ENCODE measurements at regions not wholly inside any gene's neighbourhood (a gene's known extent, or its start where the extent isn't known, plus 50 kb on each side); places are given as distances from the start of the nearest gene placed in this dataset.
"Not testable (repeated sequence)": the region's sequence is repeated elsewhere in the genome, so short reads cannot be mapped to it uniquely, and the experiment has no call there.

DNA sequence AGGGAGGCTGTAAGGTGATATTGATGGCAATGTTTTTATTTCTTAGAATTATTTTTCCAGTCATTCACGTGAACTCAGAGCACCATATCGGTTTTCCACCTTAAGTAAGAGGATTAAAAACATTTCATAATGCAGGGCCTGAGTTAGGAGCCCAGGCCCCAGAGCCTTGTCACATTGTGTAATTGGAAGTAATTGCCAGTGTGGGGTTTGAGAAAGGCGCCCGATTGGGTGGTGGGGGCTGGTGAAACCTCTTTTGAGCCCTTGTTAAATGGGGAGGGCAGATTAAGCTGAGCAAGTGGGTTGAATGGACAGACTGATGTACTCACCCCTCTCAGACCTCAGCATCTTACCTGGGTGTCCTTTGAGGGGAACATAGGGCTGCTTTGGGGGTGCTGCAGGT, 116.7 kb upstream of the PITX1 start:
- H3K27me3 ChIP-seq (replicated peaks; ENCODE audit: control insufficient read depth, insufficient read depth, low read length): no peaks in the 10 kb centered on the region; the same call in 1 of the 2 replicates
- DNase-seq (ENCODE audit: extremely low read depth, insufficient read length): no peak
- no peak overlapping the region for H3K4me3 ChIP-seq (replicated peaks; ENCODE audit: low read depth, low read length)
- H3K36me3 ChIP-seq (ENCODE audit: control insufficient read depth, insufficient read depth, low read length): no peaks in the 10 kb centered on the region
- TF ChIP-seq, protein P1, sequence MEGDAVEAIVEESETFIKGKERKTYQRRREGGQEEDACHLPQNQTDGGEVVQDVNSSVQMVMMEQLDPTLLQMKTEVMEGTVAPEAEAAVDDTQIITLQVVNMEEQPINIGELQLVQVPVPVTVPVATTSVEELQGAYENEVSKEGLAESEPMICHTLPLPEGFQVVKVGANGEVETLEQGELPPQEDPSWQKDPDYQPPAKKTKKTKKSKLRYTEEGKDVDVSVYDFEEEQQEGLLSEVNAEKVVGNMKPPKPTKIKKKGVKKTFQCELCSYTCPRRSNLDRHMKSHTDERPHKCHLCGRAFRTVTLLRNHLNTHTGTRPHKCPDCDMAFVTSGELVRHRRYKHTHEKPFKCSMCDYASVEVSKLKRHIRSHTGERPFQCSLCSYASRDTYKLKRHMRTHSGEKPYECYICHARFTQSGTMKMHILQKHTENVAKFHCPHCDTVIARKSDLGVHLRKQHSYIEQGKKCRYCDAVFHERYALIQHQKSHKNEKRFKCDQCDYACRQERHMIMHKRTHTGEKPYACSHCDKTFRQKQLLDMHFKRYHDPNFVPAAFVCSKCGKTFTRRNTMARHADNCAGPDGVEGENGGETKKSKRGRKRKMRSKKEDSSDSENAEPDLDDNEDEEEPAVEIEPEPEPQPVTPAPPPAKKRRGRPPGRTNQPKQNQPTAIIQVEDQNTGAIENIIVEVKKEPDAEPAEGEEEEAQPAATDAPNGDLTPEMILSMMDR (IDR thresholded peaks at IDR 0.05; ENCODE audit: insufficient read depth, low read length, poor library complexity, severe bottlenecking): no peak

DNA sequence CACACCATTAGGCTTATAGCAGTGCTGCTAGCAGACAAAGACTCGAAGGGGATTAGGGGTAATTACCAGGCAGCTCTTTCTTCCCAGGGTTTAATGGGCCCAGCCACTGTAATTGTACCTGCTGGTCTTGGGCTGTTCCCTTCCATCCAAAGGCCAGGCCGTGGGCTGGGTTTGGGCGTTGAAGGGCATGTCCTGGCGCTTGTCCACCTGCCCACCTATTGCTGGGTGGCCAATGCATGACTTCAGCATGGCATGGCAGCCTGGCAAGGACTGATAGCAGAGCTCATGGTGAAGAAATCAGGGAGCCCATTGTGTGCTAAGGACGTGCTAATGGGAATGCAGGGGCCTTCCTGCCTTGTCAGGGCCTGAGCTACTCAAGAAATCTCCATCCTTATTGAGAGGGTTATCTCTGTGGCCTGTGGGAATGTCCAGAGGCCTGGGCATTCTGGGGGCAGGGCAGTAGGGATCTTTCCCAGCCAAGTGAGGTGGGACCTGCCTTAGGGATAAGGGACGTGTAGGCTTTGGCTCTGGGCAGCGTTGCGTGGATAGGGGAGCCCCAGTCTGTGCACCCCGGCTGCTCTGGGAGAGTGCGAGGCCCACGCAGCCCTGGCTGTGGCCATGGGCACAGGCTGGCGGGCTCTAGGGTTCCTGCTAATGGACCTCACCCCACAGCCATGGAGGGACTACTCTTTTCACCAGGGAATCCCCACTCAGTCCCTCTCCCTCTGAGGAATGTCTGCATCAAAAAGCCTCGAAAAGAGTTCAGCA, 116.1 kb upstream of the PITX1 start:
- TF ChIP-seq, protein P1 (IDR thresholded peaks at IDR 0.05; ENCODE audit: insufficient read depth, low read length, poor library complexity, severe bottlenecking): no peak

DNA sequence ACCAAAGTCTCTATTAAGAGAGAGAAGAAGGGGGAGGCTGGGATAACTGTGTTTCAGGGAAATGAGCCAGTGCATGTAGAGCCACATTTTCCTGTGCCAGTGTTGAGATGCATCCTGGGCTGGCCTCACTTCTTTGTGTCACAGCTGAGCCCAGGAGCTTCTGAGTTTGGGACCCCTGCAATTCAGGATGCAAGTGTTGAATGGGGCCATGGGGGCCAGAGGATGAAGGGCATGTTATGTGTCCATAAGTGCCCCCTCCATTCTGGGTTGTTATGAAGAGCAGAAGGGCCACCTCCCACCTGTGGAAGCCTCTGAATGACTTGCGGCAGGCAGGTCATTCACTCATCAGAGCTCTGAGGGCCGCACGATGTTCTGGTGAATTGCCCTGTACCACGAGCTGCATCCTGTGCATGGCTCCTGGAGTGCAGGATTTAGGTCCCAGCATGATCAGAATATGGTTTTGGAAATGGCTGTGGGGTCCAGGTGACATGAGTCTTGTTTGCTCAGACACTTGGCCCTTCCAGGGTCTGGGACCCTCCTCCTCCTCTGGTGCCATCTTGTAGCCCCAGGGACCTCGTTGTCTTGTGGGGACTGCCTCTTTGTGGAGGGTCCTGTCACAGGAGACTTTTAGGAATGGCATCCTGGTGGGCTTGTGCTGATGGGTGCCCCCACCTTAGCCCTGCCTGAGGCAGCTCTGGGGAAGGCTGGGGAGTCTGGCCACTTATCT, 115.4 kb upstream of the PITX1 start:
- DNase-seq (ENCODE audit: extremely low read depth, insufficient read length): no peak
- H3K4me3 ChIP-seq (replicated peaks; ENCODE audit: low read depth, low read length): no peak overlapping the region
- H3K27me3 ChIP-seq (replicated peaks; ENCODE audit: control insufficient read depth, insufficient read depth, low read length): no peaks in the 10 kb centered on the region; the same call in 1 of the 2 replicates
- TF ChIP-seq, protein P1 (IDR thresholded peaks at IDR 0.05; ENCODE audit: insufficient read depth, low read length, poor library complexity, severe bottlenecking): no peak
- no peaks in the 10 kb centered on the region for H3K36me3 ChIP-seq (ENCODE audit: control insufficient read depth, insufficient read depth, low read length)

More for the DNA sequence above, 116.1 kb upstream of the PITX1 start:
- Histone ChIP-seq H3K27me3 (replicated peaks; ENCODE audit: control insufficient read depth, insufficient read depth, low read length) (no peaks in the 10 kb centered on the region; the same call in 1 of the 2 replicates), H3K36me3 (ENCODE audit: control insufficient read depth, insufficient read depth, low read length) (no peaks in the 10 kb centered on the region), H3K4me3 (replicated peaks; ENCODE audit: low read depth, low read length) (no peak overlapping the region)
- no peak for DNase-seq (ENCODE audit: extremely low read depth, insufficient read length)

DNA sequence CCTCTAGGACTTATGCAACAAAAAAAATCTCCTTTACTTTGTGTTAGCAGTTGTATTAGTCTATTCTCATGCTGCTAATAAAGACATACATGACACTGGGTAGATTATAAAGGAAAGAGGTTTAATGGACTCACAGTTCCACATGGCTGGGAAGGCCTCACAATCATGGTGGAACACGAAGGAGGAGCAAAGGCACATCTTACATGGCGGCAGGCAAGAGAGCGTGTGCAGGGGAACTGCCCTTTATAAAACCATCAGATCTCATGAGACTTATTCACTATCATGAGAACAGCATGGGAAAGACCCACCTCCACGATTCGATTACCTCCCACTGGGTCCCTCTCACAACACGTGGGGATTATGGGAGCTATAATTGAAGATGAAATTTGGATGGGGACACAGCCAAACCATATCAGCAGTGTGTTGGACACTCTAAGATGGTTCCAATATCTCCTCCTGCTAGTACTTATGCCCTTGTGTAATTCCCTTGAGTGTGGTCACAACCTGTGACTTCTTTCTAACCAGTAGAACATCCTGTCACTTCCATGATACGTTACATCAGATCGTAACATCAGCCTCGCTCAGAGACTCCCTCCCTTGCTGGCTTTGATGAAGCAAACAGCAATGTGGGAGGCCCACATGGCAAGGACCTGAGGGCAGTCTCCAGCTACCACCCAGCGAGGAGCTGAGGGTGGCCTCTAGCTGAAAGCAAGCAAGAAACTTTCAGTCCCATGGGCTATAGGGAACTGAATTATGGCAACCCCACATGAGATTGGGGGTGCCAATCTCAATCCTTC, 113.5 kb upstream of the PITX1 start:
- Histone ChIP-seq H3K4me3 (replicated peaks; ENCODE audit: low read depth, low read length) (no peak overlapping the region), H3K27me3 (replicated peaks; ENCODE audit: control insufficient read depth, insufficient read depth, low read length) (no peaks in the 10 kb centered on the region; the same call in 1 of the 2 replicates), H3K36me3 (ENCODE audit: control insufficient read depth, insufficient read depth, low read length) (no peaks in the 10 kb centered on the region)
- TF ChIP-seq, protein P1 (IDR thresholded peaks at IDR 0.05; ENCODE audit: insufficient read depth, low read length, poor library complexity, severe bottlenecking): no peak
- no peak for DNase-seq (ENCODE audit: extremely low read depth, insufficient read length)

DNA sequence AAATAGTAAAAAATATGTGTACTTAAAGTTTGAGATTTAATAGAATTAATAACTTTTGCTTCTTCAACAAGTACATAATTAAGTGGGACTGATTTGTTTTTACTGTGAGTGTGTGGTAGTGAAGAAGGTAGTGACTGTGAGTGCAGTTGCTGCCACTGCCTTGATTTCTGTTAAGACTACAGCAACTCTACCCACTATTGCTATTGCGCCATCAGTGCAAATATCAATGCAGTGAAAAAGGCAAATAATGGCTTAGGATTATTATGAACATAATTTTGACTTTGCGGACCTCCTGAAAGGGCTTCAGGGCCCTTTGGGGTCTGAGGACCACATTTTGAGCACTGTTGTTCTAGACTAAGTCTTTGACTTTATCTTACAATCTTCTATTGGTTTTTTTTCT, 112.0 kb upstream of the PITX1 start:
- no peak for DNase-seq (ENCODE audit: extremely low read depth, insufficient read length)
- H3K27me3 ChIP-seq (replicated peaks; ENCODE audit: control insufficient read depth, insufficient read depth, low read length): no peaks in the 10 kb centered on the region
- no peaks in the 10 kb centered on the region for H3K36me3 ChIP-seq (ENCODE audit: control insufficient read depth, insufficient read depth, low read length)
- no peak overlapping the region for H3K4me3 ChIP-seq (replicated peaks; ENCODE audit: low read depth, low read length)
- TF ChIP-seq, protein P1 (IDR thresholded peaks at IDR 0.05; ENCODE audit: insufficient read depth, low read length, poor library complexity, severe bottlenecking): no peak

DNA sequence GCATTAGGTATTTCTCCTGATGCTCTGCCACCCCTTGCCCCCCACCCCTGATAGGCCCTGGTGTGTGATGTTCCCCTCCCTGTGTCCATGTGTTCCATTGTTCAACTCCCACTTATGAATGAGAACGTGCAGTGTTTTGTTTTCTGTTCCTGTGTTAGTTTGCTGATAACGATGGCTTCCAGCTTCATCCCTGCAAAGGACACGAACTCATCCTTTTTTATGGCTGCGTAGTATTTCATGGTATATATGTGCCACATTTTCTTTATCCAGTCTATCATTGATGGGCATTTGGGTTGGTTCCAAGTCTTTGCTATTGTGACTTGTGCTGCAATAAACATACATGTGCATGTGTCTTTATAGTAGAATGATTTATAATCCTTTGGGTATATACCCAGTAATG, 109.7 kb upstream of the PITX1 start:
- H3K4me3 ChIP-seq (replicated peaks; ENCODE audit: low read depth, low read length); H3K36me3 ChIP-seq (ENCODE audit: control insufficient read depth, insufficient read depth, low read length); H3K27me3 ChIP-seq (replicated peaks; ENCODE audit: control insufficient read depth, insufficient read depth, low read length); DNase-seq (ENCODE audit: extremely low read depth, insufficient read length): not testable (repeated sequence)

Measured in GM06990 (cell line).